ENCODE measurements at regions not wholly inside any gene's neighbourhood (a gene's known extent, or its start where the extent isn't known, plus 50 kb on each side); places are given as distances from the start of the nearest gene placed in this dataset.

DNA sequence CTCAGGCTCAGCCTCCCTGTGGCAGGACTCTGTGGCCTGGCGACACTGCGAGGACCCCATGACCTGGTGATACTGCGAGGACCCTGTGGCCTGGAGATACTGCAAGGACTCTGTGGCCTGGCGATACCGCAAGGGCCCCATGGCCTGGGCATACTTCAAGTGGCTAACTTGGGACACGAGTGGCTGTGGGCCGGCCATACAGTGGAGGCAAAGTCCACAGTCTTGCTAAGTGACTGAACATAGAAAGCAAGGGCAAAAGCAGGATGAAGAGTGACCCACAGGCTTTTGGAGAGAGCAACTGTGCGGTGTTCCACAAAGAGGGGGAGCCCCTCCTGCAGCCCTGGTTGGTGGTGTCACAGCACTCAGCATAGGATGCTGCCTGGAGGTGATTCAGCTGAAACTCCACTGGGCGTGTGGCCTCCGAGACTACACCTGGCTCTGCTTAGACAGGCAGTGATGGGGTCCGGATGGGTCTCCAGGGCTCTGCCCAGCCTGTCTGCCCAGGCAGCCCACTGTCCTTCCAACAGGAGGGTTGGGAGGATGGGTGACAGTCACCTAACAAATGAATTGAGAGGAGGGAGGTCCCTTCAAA is 691.0 kb upstream of the HS6ST1 start:
- TF ChIP-seq CTCF (conservative IDR thresholded peaks at IDR 0.05; ENCODE audit: low read depth, low read length) = no peak
- no peak for TF ChIP-seq EZH2 (IDR thresholded peaks at IDR 0.05; ENCODE audit: borderline replicate concordance, low read depth, low read length, poor library complexity, severe bottlenecking)

All from A673 (cell line).